Thyroid gland (tissue), 4 donors: ENCODE measurements at regions not wholly inside any gene's neighbourhood (a gene's known extent, or its start where the extent isn't known, plus 50 kb on each side); places are given as distances from the start of the nearest gene placed in this dataset.

ENCODE experiments used
- DNase-seq, 2 donors: peaks; one replicate each; pipeline ENCODE4 v3.0.0-alpha.2; 2019
- H3K27ac ChIP-seq, 3 donors: fragments of 200-600 bp; sonication (generic); 1 replicate in 2 of 3; 2 replicates in 1 of 3; pipeline ENCODE4 v1.5.1; 2016 to 2019; ENCODE audit warnings: mild to moderate bottlenecking in 1 of 3, moderate library complexity in 1 of 3
- H3K27me3 ChIP-seq: fragments of 200-600 bp; sonication (generic); one replicate; pipeline ENCODE4 v1.5.1; 2019
- H3K36me3 ChIP-seq, 2 donors: fragments of 200-600 bp; sonication (generic); one replicate each; pipeline ENCODE4 v1.5.1; 2016 to 2019
- H3K4me1 ChIP-seq, 2 donors: fragments of 200-600 bp; sonication (generic); one replicate each; pipeline ENCODE4 v1.5.1; 2017 to 2019
- H3K4me3 ChIP-seq, 3 donors: fragments of 200-600 bp; sonication (generic); replicated peaks in 1 of 3; 1 replicate in 2 of 3; 2 replicates in 1 of 3; pipeline ENCODE4 v1.5.1; 2016; ENCODE audit warnings: mild to moderate bottlenecking in 1 of 3
- H3K9me3 ChIP-seq: fragments of 200-600 bp; sonication (generic); one replicate; pipeline ENCODE4 v1.5.1; 2017
- CTCF ChIP-seq, 6 experiments: fragments of 200-600 bp in 3 of 6; fragments of 450-650 bp in 3 of 6; sonication (generic) in 3 of 6; IDR thresholded peaks; one replicate each; pipeline ENCODE4 v1.5.1; 2016 to 2019; ENCODE audit warnings: antibody characterized with exemption in 6 of 6, mild to moderate bottlenecking in 2 of 6, inconsistent platforms in 1 of 6, moderate library complexity in 1 of 6
- POLR2A ChIP-seq, 2 donors: fragments of 450-650 bp; IDR thresholded peaks; one replicate each; pipeline ENCODE4 v1.6.1; 2017; ENCODE audit warnings: antibody characterized with exemption in 2 of 2, mild to moderate bottlenecking in 2 of 2, moderate library complexity in 1 of 2
- WGBS, 2 donors: methylation state at CpG; one replicate each; pipeline ENCODE4 v1.1.5; 2017; 5-methylcytosine and 5-hydroxymethylcytosine counted together
- intact Hi-C: fragments of 100-400 bp; cut with DNase I; formaldehyde crosslinking; loops from one replicate; pipeline ENCODE4 v1.15.1; 2023

- Histone ChIP-seq H3K4me3 (no peak overlapping the region), H3K4me1 (no peaks in the 10 kb centered on the region), H3K36me3 (no peaks in the 10 kb centered on the region), H3K27ac (no peak overlapping the region), H3K27me3 (no peaks in the 10 kb centered on the region), H3K9me3 (peaks cover 3% of the 10 kb centered on the region)
- no peak for TF ChIP-seq POLR2A (IDR thresholded peaks at IDR 0.05)
- TF ChIP-seq CTCF (IDR thresholded peaks at IDR 0.05) = no peak
- intact Hi-C loops = no loop called here
- DNase-seq = no peak
- 78 to 83% methylated on average over 3 of the region's 3 CpGs for WGBS, 2 donors
Measured at GRCh38 chr10:105359708-105360107, 718.6 kb downstream of the SORCS3 start.

- Histone ChIP-seq H3K4me1 (no peaks in the 10 kb centered on the region), H3K27ac (no peak overlapping the region), H3K9me3 (peaks cover 3% of the 10 kb centered on the region), H3K27me3 (no peaks in the 10 kb centered on the region), H3K36me3 (no peaks in the 10 kb centered on the region), H3K4me3 (no peak overlapping the region)
- DNase-seq = no peak
- intact Hi-C loops = no loop called here
- TF ChIP-seq CTCF (IDR thresholded peaks at IDR 0.05) = no peak
- TF ChIP-seq POLR2A (IDR thresholded peaks at IDR 0.05) = no peak
- WGBS, 2 donors = 81 to 84% methylated on average over 2 of the region's 2 CpGs
Measured at GRCh38 chr10:105358911-105359310, 717.8 kb downstream of the SORCS3 start.

GRCh38 chr10:105356626-105357025 is 715.5 kb downstream of the SORCS3 start:
- Histone ChIP-seq H3K9me3 (no peaks in the 10 kb centered on the region), H3K4me3 (no peak overlapping the region), H3K4me1 (no peaks in the 10 kb centered on the region), H3K36me3 (no peaks in the 10 kb centered on the region), H3K27me3 (no peaks in the 10 kb centered on the region), H3K27ac (no peak overlapping the region)
- intact Hi-C loops = no loop called here
- TF ChIP-seq CTCF (IDR thresholded peaks at IDR 0.05) = no peak
- TF ChIP-seq POLR2A (IDR thresholded peaks at IDR 0.05) = no peak
- no peak for DNase-seq
- 70 to 73% methylated on average over 2 of the region's 2 CpGs for WGBS, 2 donors

- H3K9me3 ChIP-seq = no peaks in the 10 kb centered on the region
- TF ChIP-seq CTCF (IDR thresholded peaks at IDR 0.05) (no peak), POLR2A (IDR thresholded peaks at IDR 0.05) (no peak)
- WGBS, 2 donors = 88 to 89% methylated on average over 1 of the region's 1 CpG
- no peak overlapping the region for H3K4me3 ChIP-seq
- DNase-seq = no peak
- no peaks in the 10 kb centered on the region for H3K4me1 ChIP-seq
- intact Hi-C loops = no loop called here
- no peaks in the 10 kb centered on the region for H3K36me3 ChIP-seq
- no peak overlapping the region for H3K27ac ChIP-seq
- no peaks in the 10 kb centered on the region for H3K27me3 ChIP-seq
Measured at GRCh38 chr10:105354010-105354409, 712.9 kb downstream of the SORCS3 start.

- H3K36me3 ChIP-seq = no peaks in the 10 kb centered on the region
- no peaks in the 10 kb centered on the region for H3K27me3 ChIP-seq
- intact Hi-C loops = no loop called here
- no peak for DNase-seq
- H3K27ac ChIP-seq = no peak overlapping the region
- no peak for TF ChIP-seq CTCF (IDR thresholded peaks at IDR 0.05)
- no peak for TF ChIP-seq POLR2A (IDR thresholded peaks at IDR 0.05)
- 82 to 84% methylated on average over 6 of the region's 6 CpGs for WGBS, 2 donors
- no peaks in the 10 kb centered on the region for H3K4me1 ChIP-seq
- no peaks in the 10 kb centered on the region for H3K9me3 ChIP-seq
- H3K4me3 ChIP-seq = no peak overlapping the region
Measured at GRCh38 chr10:105352827-105353226, 711.7 kb downstream of the SORCS3 start.
